HepG2 (cell line): ENCODE measurements at regions not wholly inside any gene's neighbourhood (a gene's known extent, or its start where the extent isn't known, plus 50 kb on each side); places are given as distances from the start of the nearest gene placed in this dataset.
A peak's percentile ranks its signal among the peaks of the same experiment; 100 is the strongest.

ENCODE experiments used
- ATAC-seq: fragments of 200-7000 bp; cut with Tn5 transposase; 3 replicates; pipeline ENCODE4 v1.9.1; 2020; ENCODE audit warnings: mild to moderate bottlenecking, moderate library complexity
- BruUV-seq: library from RNA; stranded (reverse); fragments of 400-500 nt; replicated peaks from 2 replicates; lab custom pipeline; 2021; lab: Mats Ljungman, UMichigan
- CTCF ChIA-PET: fragments of 300-600 bp; formaldehyde crosslinking; extraction: SDS; loops from one replicate; lab custom pipeline; 2021; ENCODE audit warnings: low total read pairs, inconsistent platforms, low intra/inter-chr PET ratio; lab: Yijun Ruan, JAX
- POLR2A ChIA-PET: fragments of 350-600 bp; sonication (Branson Sonifier 250); formaldehyde crosslinking; loops from one replicate; lab custom pipeline; 2020; ENCODE audit warnings: antibody characterized with exemption, inconsistent platforms; lab: Yijun Ruan, JAX
- DNase-seq: peaks from one replicate; pipeline ENCODE4 v3.0.0-alpha.2; 2015; ENCODE audit warnings: low spot score
- FAIRE-seq: peaks from 3 replicates; lab custom pipeline; 2011; peaks lifted over from hg19 to GRCh38; lab: Jason Lieb, UNC
- H2AFZ ChIP-seq: one replicate; pipeline ENCODE4 v1.6.1; 2011; ENCODE audit warnings: low read length, inconsistent platforms
- H3K27ac ChIP-seq: fragments of 300-600 bp; 3 replicates; pipeline ENCODE4 v1.8.0; 2011; ENCODE audit warnings: mixed run types, mild to moderate bottlenecking, mixed read lengths, low read length, inconsistent platforms; ENCODE audit not compliant: insufficient read depth; ENCODE audit errors: extremely low read length
- H3K27me3 ChIP-seq, 2 experiments: fragments of 200-600 bp in 1 of 2; 2 replicates in 1 of 2; 3 replicates in 1 of 2; pipeline versions ENCODE4 v1.6.0 to v1.8.0; 2011; ENCODE audit warnings: low read length in 2 of 2, mild to moderate bottlenecking in 2 of 2, moderate library complexity in 2 of 2, inconsistent platforms in 1 of 2; ENCODE audit not compliant: insufficient read depth in 2 of 2, control insufficient read depth in 1 of 2
- H3K36me3 ChIP-seq, 2 experiments: fragments of 200-600 bp in 1 of 2; replicated peaks in 1 of 2; 2 replicates in 1 of 2; 3 replicates in 1 of 2; pipeline versions ENCODE4 v1.5.1 to v1.8.0; 2011; ENCODE audit warnings: low read length in 2 of 2, inconsistent platforms in 1 of 2; ENCODE audit not compliant: insufficient read depth in 2 of 2, control insufficient read depth in 1 of 2
- H3K4me1 ChIP-seq: 2 replicates; pipeline ENCODE4 v1.5.1; 2012; ENCODE audit warnings: low read length, inconsistent platforms; ENCODE audit not compliant: insufficient read depth
- H3K4me2 ChIP-seq: 2 replicates; pipeline ENCODE4 v1.6.0; 2011; ENCODE audit warnings: low read depth, low read length, inconsistent platforms
- H3K4me3 ChIP-seq, 3 experiments: fragments of 200-600 bp in 1 of 3; sonication (generic), shearing (Covaris generic) in 1 of 3; replicated peaks in 1 of 3; 2 replicates each; pipeline ENCODE4 v1.5.1; 2011 to 2016; ENCODE audit warnings: low read length in 3 of 3, inconsistent platforms in 2 of 3, low read depth in 2 of 3, mild to moderate bottlenecking in 2 of 3, control low read depth in 1 of 3, mixed read lengths in 1 of 3; ENCODE audit not compliant: insufficient read depth in 1 of 3
- H3K79me2 ChIP-seq: one replicate; pipeline ENCODE4 v1.6.1; 2011; ENCODE audit warnings: low read length, inconsistent platforms; ENCODE audit not compliant: insufficient read depth
- H3K9ac ChIP-seq: 2 replicates; pipeline ENCODE4 v1.6.0; 2011; ENCODE audit warnings: mild to moderate bottlenecking, low read depth, low read length, inconsistent platforms; ENCODE audit not compliant: insufficient read depth
- H3K9me3 ChIP-seq: 2 replicates; pipeline ENCODE4 v1.5.1; 2012; ENCODE audit warnings: mild to moderate bottlenecking, low read length
- H4K20me1 ChIP-seq: 2 replicates; pipeline ENCODE4 v1.6.0; 2011; ENCODE audit warnings: inconsistent platforms, mild to moderate bottlenecking, low read length, moderate library complexity; ENCODE audit not compliant: insufficient read depth
- ATF4 ChIP-seq, 2 experiments: fragments of 450-650 bp in 1 of 2; sonication (generic) in 1 of 2; formaldehyde crosslinking; IDR thresholded peaks; 2 replicates each; pipeline versions ENCODE4 v1.5.0 to v1.8.0; 2020 to 2022; ENCODE audit warnings: mild to moderate bottlenecking in 1 of 2, missing genetic modification reagents in 1 of 2
- BORCS8-MEF2B ChIP-seq: sonication (generic); formaldehyde crosslinking; IDR thresholded peaks from 2 replicates; pipeline ENCODE4 v1.8.0; 2022; ENCODE audit warnings: mild to moderate bottlenecking, missing genetic modification reagents
- BRF2 ChIP-seq: sonication (generic); formaldehyde crosslinking; IDR thresholded peaks from 2 replicates; pipeline ENCODE4 v1.8.1; 2022; ENCODE audit warnings: mild to moderate bottlenecking, missing genetic modification reagents
- CEBPB ChIP-seq: IDR thresholded peaks from 2 replicates; pipeline ENCODE4 v1.6.1; 2011; ENCODE audit warnings: low read depth, low read length, improper control_type of control experiment, borderline replicate concordance
- DPF2 ChIP-seq: sonication (generic); formaldehyde crosslinking; IDR thresholded peaks from 2 replicates; pipeline ENCODE4 v1.4.0; 2020; ENCODE audit warnings: mild to moderate bottlenecking, low read depth, missing genetic modification reagents, borderline replicate concordance
- HMG20B ChIP-seq: conservative IDR thresholded peaks from 2 replicates; pipeline ENCODE4 v1.6.1; 2016; ENCODE audit warnings: missing genetic modification reagents, missing compliant biosample characterization
- MIER2 ChIP-seq: IDR thresholded peaks from 2 replicates; pipeline ENCODE4 v1.6.1; 2016; ENCODE audit warnings: missing biosample characterization, missing genetic modification reagents
- NCOR1 ChIP-seq: fragments of 200-600 bp; sonication (generic); IDR thresholded peaks from 2 replicates; pipeline ENCODE4 v1.7.0; 2017; ENCODE audit warnings: antibody characterized with exemption, low read length, borderline replicate concordance
- POLR2AphosphoS5 ChIP-seq: IDR thresholded peaks from 2 replicates; pipeline ENCODE4 v1.6.1; 2012; ENCODE audit warnings: low read depth, low read length
- TCF7L2 ChIP-seq: IDR thresholded peaks from 2 replicates; pipeline ENCODE4 v1.6.1; 2011; ENCODE audit warnings: mild to moderate bottlenecking, low read depth, low read length, moderate library complexity
- ZBTB33 ChIP-seq: sonication (generic); formaldehyde crosslinking; IDR thresholded peaks from 2 replicates; pipeline ENCODE4 v1.4.0; 2020; ENCODE audit warnings: missing genetic modification reagents
- ZNF460 ChIP-seq: sonication (generic); formaldehyde crosslinking; IDR thresholded peaks from 2 replicates; pipeline ENCODE4 v1.5.1; 2020; ENCODE audit warnings: missing genetic modification reagents, mild to moderate bottlenecking, borderline replicate concordance
- ZNF546 ChIP-seq: sonication (generic); formaldehyde crosslinking; conservative IDR thresholded peaks from 2 replicates; pipeline ENCODE4 v1.8.1; 2023; ENCODE audit warnings: mild to moderate bottlenecking, missing genetic modification reagents
- ZNF549 ChIP-seq: sonication (generic); formaldehyde crosslinking; IDR thresholded peaks from 2 replicates; pipeline ENCODE4 v1.5.0; 2020; ENCODE audit warnings: missing genetic modification reagents
- ZSCAN21 ChIP-seq: sonication (generic); formaldehyde crosslinking; IDR thresholded peaks from 2 replicates; pipeline ENCODE4 v1.8.0; 2022; ENCODE audit warnings: mild to moderate bottlenecking, missing genetic modification reagents, moderate library complexity, borderline replicate concordance
- WGBS: methylation state at CpG from one replicate; pipeline ENCODE4 v1.1.6; 2017; ENCODE audit warnings: low lambda C conversion rate; 5-methylcytosine and 5-hydroxymethylcytosine counted together
- in situ Hi-C: cut with HindIII; loops from 2 replicates; pipeline ENCODE4 v1.10.0; 2017; ENCODE audit warnings: low pct_unique_long_range_greater_than_20kb; ENCODE audit not compliant: extremely low pct_ligation_motif_present
- intact Hi-C: fragments of 100-400 bp; cut with micrococcal nuclease; formaldehyde crosslinking; loops from one replicate; pipeline ENCODE4 v1.10.0; 2022; ENCODE audit not compliant: unreplicated experiment

GRCh38 chr5:3778000-3778550, 182.4 kb downstream of the IRX1 start:
- FAIRE-seq, result no peak
- CTCF ChIA-PET, result no interaction called here
- intact Hi-C loops (no loop called here), in situ Hi-C loops (no loop called here)
- peaks cover 0 to 13% of the 10 kb centered on the region in 2 experiments; a peak in 1 of 5 replicates for H3K27me3 ChIP-seq
- H3K9me3 ChIP-seq, result peaks cover 7% of the 10 kb centered on the region; the same call in 1 of the 2 replicates
- POLR2A ChIA-PET, result no interaction called here
- TF ChIP-seq ZBTB33 (CRISPR knock-in tag), result no peak
- TF ChIP-seq CEBPB, result peak; percentile 80
- H4K20me1 ChIP-seq, result no peaks in the 10 kb centered on the region
- no peak overlapping the region for H2AFZ ChIP-seq
- H3K27ac ChIP-seq, result no peak overlapping the region
- H3K4me2 ChIP-seq, result no peak overlapping the region
- H3K4me3 ChIP-seq, result no peak overlapping the region
- H3K4me1 ChIP-seq, result no peaks in the 10 kb centered on the region
- ATAC-seq, result no peak
- H3K36me3 ChIP-seq, result no peaks in the 10 kb centered on the region
- no TSS peak for BruUV-seq
- 3% methylated on average over 6 of the region's 6 CpGs for WGBS
- H3K9ac ChIP-seq, result no peak overlapping the region
- DNase-seq, result no peak
- H3K79me2 ChIP-seq, result no peaks in the 10 kb centered on the region

- H3K27me3 ChIP-seq, result peaks cover 0 to 13% of the 10 kb centered on the region in 2 experiments; a peak in 1 of 5 replicates
- no peak for TF ChIP-seq ATF4 (CRISPR knock-in tag; IDR thresholded peaks at IDR 0.05)
- no peak for TF ChIP-seq TCF7L2
- no peak for TF ChIP-seq HMG20B (CRISPR knock-in tag)
- no peak for TF ChIP-seq ZSCAN21 (CRISPR knock-in tag)
- TF ChIP-seq ZNF549 (CRISPR knock-in tag), result no peak
- TF ChIP-seq ZNF460 (CRISPR knock-in tag), result no peak
- TF ChIP-seq BORCS8-MEF2B (CRISPR knock-in tag), result no peak
- no peak for TF ChIP-seq DPF2
- no peak for TF ChIP-seq BRF2 (CRISPR knock-in tag)
- no peak for TF ChIP-seq ZNF546 (CRISPR knock-in tag)
- no peak for TF ChIP-seq POLR2AphosphoS5
- TF ChIP-seq NCOR1, result no peak
- no peak for TF ChIP-seq MIER2 (CRISPR knock-in tag)
Measured at GRCh38 chr5:3778945-3779344, 183.3 kb downstream of the IRX1 start.

More at GRCh38 chr5:3778945-3779344, 183.3 kb downstream of the IRX1 start:
- ATAC-seq (no peak), FAIRE-seq (no peak), DNase-seq (no peak)
- Histone ChIP-seq H3K27ac (no peak overlapping the region), H3K4me1 (no peaks in the 10 kb centered on the region), H3K36me3 (no peaks in the 10 kb centered on the region), H4K20me1 (no peaks in the 10 kb centered on the region), H3K9ac (no peak overlapping the region), H3K79me2 (no peaks in the 10 kb centered on the region), H3K4me3 (no peak overlapping the region), H2AFZ (no peak overlapping the region), H3K4me2 (no peak overlapping the region), H3K9me3 (peaks cover 7% of the 10 kb centered on the region; the same call in 1 of the 2 replicates)
- CTCF ChIA-PET, result no interaction called here
- in situ Hi-C loops (no loop called here), intact Hi-C loops (no loop called here)
- BruUV-seq, result no TSS peak
- POLR2A ChIA-PET, result no interaction called here
- WGBS, result 42% methylated on average over 2 of the region's 2 CpGs
